Nephron progenitor cell (in vitro differentiated cells): ENCODE measurements at regions not wholly inside any gene's neighbourhood (a gene's known extent, or its start where the extent isn't known, plus 50 kb on each side); places are given as distances from the start of the nearest gene placed in this dataset.

Experiments
- DNase-seq: peaks from one replicate; pipeline ENCODE4 v3.0.0; 2021
- H3K27ac Mint-ChIP-seq: 2 replicates; pipeline ENCODE4 v1.8.0; 2021; ENCODE audit warnings: mild to moderate bottlenecking, moderate library complexity, mixed read lengths
- H3K27me3 Mint-ChIP-seq: 2 replicates; pipeline ENCODE4 v1.8.0; 2021; ENCODE audit warnings: mild to moderate bottlenecking, low read depth, mixed read lengths; ENCODE audit not compliant: poor library complexity
- H3K36me3 Mint-ChIP-seq: 2 replicates; pipeline ENCODE4 v1.8.0; 2021; ENCODE audit warnings: low read depth, mixed read lengths
- H3K4me1 Mint-ChIP-seq: 2 replicates; pipeline ENCODE4 v1.8.0; 2021; ENCODE audit warnings: mixed read lengths
- H3K4me3 Mint-ChIP-seq: 2 replicates; pipeline ENCODE4 v1.8.0; 2021; ENCODE audit warnings: mild to moderate bottlenecking, moderate library complexity, mixed read lengths
- H3K9me3 Mint-ChIP-seq: 2 replicates; pipeline ENCODE4 v1.8.0; 2021; ENCODE audit warnings: mild to moderate bottlenecking, moderate library complexity, mixed read lengths
- TF ChIP-seq, protein P1 (sequence below): fragments of 200-600 bp; sonication (generic); IDR thresholded peaks from 2 replicates; pipeline ENCODE4 v1.5.0; 2021; ENCODE audit warnings: antibody characterized with exemption

DNA sequence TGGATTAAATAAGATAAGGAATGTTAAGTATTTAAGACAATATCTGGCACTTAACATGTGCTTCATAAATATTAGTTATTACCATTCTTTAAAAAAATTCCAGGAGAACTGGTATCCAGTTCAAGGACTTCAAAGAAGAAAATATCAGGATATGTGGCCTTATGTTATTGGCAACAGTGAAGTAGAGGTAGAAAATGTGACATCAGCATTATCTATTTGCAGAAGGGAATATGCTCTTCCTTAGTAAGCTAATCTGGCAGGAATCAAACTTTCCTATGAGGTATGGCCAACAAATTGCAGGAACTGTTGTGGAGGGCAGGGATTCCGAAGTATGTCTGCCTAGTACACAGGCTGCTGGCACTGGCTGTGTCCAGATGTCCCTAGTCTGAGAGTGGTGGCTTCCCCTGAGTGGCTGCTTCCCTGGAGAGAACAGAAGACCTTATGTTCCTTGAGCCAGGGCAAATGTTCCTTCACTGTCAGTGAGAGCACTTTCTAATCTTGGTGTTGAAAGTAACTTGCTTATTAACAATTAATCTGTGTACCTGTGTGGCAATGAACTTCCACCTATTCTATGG lies 351.7 kb upstream of the THRB start:
- Mint-ChIP-seq H3K4me3 (no peak overlapping the region), H3K4me1 (peaks cover 26% of the 10 kb centered on the region), H3K9me3 (no peaks in the 10 kb centered on the region), H3K27me3 (peaks cover 4% of the 10 kb centered on the region), H3K27ac (no peak overlapping the region), H3K36me3 (no peaks in the 10 kb centered on the region)
- DNase-seq = no peak
- TF ChIP-seq, protein P1, sequence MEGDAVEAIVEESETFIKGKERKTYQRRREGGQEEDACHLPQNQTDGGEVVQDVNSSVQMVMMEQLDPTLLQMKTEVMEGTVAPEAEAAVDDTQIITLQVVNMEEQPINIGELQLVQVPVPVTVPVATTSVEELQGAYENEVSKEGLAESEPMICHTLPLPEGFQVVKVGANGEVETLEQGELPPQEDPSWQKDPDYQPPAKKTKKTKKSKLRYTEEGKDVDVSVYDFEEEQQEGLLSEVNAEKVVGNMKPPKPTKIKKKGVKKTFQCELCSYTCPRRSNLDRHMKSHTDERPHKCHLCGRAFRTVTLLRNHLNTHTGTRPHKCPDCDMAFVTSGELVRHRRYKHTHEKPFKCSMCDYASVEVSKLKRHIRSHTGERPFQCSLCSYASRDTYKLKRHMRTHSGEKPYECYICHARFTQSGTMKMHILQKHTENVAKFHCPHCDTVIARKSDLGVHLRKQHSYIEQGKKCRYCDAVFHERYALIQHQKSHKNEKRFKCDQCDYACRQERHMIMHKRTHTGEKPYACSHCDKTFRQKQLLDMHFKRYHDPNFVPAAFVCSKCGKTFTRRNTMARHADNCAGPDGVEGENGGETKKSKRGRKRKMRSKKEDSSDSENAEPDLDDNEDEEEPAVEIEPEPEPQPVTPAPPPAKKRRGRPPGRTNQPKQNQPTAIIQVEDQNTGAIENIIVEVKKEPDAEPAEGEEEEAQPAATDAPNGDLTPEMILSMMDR = no peak

DNA sequence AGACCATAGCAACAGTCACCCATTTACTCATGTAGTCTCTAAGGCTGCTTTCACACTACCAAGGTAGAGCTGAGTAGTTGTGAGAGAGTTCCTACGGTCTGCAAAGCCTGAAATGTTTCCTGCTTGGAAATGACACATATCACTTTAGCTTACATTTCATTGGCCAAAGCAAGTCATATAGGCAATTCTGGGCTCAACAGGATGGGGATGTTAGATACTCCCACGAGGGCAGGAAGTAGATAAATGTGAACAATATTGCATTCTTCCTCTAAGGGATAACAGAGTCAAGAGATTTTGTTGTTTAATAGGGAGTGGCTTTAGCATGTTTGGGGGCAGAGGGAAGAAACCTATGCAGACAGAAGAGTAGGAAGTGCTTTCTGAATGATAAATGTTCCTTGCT lies 355.6 kb upstream of the THRB start:
- Mint-ChIP-seq H3K27me3 (no peaks in the 10 kb centered on the region), H3K27ac (no peak overlapping the region), H3K4me3 (no peak overlapping the region), H3K36me3 (no peaks in the 10 kb centered on the region), H3K4me1 (peaks cover 30% of the 10 kb centered on the region), H3K9me3 (no peaks in the 10 kb centered on the region)
- DNase-seq = no peak
- TF ChIP-seq, protein P1 = no peak

DNA sequence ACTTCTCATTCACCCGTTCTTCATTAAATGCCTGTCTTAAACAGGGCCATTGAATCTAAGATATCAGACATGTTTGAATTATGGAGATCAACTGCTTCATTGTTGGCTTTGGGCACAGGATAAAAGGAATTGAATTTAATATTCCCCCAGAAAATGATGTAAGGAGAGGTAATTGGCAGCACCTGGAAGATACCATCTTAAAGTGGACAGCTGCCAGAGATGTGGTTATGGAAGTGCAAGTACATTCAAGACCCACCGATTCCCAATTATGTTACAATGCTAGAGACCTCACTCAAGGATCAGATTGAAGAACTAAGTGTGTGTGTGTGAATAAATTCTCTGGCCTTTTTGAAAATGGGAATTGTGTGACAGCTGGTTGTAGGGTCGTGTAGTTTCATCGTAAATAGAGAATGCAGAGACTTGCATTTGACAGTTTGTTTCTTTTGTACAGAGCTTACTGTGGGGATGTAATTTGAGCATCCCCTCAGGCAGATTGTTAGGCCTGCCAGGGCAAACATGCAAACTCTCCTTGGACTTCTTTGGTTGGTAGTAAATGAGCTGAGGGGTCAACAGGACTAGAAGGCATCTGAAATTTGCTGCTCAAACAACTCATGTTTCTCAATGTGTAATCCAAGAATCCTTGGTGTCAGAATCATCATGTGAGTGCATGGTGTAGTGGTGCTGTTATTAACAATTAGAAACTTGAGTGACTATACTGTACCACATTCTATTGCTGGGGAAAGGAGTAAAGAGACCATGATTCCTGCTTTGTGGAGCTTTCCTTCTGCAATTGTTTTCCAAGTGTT lies 359.2 kb upstream of the THRB start:
- no peaks in the 10 kb centered on the region for H3K27me3 Mint-ChIP-seq
- peaks cover 35% of the 10 kb centered on the region for H3K4me1 Mint-ChIP-seq
- H3K27ac Mint-ChIP-seq = peak overlapping the region; percentile 30
- TF ChIP-seq, protein P1 = no peak
- no peak overlapping the region for H3K4me3 Mint-ChIP-seq
- DNase-seq = no peak
- no peaks in the 10 kb centered on the region for H3K36me3 Mint-ChIP-seq
- no peaks in the 10 kb centered on the region for H3K9me3 Mint-ChIP-seq

DNA sequence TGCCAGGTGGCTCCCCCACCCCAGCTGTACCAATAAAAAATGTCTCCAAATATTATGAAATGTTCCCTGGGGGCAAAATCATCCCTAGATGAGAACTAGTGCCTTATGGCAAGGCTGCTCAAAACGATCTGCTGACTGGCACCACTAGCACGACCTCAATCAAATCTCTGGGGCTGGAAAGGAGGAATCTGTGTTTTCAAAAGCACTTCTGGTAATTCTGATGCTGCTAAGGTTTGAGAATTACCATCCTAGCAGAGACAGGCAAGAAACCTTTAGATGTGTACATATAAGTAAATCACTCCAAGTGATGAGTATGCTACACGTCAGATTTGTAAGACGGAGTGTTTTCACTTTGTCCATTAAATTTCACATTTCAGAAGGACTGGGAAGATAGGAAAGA lies 360.1 kb upstream of the THRB start:
- no peaks in the 10 kb centered on the region for H3K27me3 Mint-ChIP-seq
- peaks cover 35% of the 10 kb centered on the region for H3K4me1 Mint-ChIP-seq
- no peak overlapping the region for H3K4me3 Mint-ChIP-seq
- TF ChIP-seq, protein P1 = no peak
- H3K27ac Mint-ChIP-seq = peak overlapping the region; percentile 1
- no peak for DNase-seq
- H3K36me3 Mint-ChIP-seq = no peaks in the 10 kb centered on the region
- H3K9me3 Mint-ChIP-seq = no peaks in the 10 kb centered on the region

DNA sequence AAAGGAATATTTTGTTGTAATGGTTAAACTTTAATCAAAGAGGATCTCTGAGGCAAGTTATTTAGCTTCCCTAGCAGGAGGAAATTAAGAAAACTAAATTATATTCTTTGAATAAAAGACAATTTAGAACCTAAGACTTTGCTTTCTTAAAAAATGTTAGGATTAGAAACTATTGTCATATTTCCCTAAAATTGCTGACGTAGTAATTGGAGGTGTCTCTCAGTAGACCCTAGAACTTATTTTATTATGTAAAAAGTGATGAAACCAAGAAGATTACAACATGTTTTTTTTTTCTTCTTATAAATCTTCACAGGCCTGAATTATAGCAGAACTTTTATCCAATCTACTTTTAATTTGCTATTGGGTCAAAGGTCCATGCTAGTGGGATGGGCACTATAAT lies 363.3 kb upstream of the THRB start:
- TF ChIP-seq, protein P1 = no peak
- Mint-ChIP-seq H3K27me3 (no peaks in the 10 kb centered on the region), H3K36me3 (no peaks in the 10 kb centered on the region), H3K4me1 (peaks cover 33% of the 10 kb centered on the region), H3K27ac (no peak overlapping the region), H3K9me3 (no peaks in the 10 kb centered on the region), H3K4me3 (no peak overlapping the region)
- DNase-seq = no peak

DNA sequence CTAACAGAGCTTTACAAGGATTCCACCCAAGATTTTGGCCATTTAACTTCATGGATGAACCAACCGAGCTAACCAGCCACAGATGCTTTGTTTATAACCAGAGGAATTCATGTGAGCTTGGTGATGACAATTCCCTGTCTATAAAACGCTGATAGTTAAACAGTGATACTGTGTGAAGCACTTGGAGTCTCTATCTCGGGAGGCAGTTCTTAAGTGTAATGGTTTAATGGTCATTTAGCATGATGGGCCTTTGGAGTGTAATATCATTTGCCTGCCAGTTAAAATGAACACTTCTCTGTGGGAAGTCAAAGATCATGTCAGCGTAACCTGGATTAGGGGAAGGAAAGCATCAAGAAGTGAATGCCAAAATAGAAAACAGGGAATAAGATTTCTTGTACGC lies 368.6 kb upstream of the THRB start:
- Mint-ChIP-seq H3K36me3 (no peaks in the 10 kb centered on the region), H3K27me3 (no peaks in the 10 kb centered on the region), H3K4me1 (peaks cover 8% of the 10 kb centered on the region), H3K27ac (no peak overlapping the region), H3K4me3 (no peak overlapping the region), H3K9me3 (no peaks in the 10 kb centered on the region)
- DNase-seq = no peak
- TF ChIP-seq, protein P1 = no peak
